ENCODE measurements at regions not wholly inside any gene's neighbourhood (a gene's known extent, or its start where the extent isn't known, plus 50 kb on each side); places are given as distances from the start of the nearest gene placed in this dataset.
"Not testable (repeated sequence)": the region's sequence is repeated elsewhere in the genome, so short reads cannot be mapped to it uniquely, and the experiment has no call there.

DNA sequence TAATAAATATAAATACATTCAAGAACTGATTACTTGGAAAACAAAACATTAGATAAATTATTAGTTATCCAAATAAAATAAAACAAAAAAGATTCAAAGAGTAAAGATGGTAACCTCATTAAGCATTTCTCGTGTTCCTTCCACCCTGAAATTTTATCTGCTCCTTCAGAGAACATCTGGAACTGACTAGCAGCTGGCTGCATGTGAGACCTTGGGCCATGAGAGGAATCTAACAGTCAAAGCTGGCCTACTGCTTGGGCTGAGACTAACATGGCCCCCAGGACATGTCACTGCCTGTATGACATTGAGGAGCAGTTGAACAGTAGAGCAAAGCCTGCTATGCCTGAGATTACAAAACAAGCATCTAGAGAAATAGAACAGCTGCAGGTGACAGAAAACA lies 208.5 kb upstream of the ZSWIM2 start:
- no peak for DNase-seq (ENCODE audit: low spot score)

DNA sequence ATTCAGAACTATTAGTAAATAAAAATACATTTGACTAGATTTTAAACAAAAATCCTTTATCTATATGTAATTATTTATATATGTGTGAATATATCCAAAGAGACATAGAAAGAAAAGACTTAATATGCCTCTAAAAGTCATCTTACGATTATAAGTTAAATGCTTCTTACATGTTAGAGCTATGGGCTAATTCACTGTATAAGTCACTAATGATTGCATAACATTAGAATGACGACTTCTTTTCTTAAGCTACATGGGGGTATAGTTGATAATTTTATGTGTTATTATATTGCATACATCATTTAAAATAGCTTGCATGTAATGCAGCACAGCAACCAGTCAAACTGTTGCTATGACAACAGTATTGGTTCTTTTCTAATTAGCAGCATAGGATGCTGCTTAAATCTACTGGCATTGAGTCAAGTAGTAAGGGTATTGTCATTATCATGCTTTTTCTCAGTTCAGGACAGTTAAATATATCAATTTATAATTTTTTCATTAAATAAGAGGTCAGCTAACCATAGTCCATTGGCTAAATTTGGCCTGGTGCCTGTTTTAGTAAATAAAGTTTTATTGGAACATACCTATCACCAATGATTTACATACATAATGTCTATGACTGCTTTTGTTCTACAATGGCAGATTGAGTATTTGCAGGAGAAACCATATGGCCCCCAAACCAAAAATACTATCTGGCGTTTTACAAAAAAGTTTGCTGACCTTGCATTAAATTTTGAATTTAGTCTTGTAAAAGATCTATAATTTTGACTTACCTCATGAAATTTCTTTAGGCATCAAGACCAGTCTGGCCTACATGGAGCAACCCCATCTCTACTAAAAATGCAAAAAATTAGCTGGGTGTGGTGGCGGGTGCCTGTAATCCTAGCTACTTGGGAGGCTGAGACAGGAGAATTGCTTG lies 207.7 kb upstream of the ZSWIM2 start:
- DNase-seq (ENCODE audit: low spot score) = no peak

DNA sequence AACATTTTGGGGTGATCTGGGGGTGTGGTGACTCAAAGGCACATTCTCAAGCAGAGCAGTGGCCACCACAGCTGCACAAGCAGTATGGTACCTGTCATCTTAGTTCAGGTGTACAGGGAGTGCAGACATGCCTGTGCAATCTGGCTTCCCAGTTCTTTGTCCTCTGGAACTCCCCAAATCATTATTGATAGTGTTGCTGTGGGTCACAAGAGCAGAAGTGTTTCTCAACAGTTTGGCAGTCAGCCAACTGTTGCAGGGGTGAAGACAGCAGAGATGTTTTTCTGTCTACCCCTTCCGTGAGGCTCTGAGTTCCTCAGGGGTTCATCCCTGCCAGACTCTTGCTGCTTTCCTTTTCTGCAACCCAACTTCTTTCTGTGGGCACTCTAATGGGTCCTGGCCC lies 206.5 kb upstream of the ZSWIM2 start:
- no peak for DNase-seq (ENCODE audit: low spot score)

DNA sequence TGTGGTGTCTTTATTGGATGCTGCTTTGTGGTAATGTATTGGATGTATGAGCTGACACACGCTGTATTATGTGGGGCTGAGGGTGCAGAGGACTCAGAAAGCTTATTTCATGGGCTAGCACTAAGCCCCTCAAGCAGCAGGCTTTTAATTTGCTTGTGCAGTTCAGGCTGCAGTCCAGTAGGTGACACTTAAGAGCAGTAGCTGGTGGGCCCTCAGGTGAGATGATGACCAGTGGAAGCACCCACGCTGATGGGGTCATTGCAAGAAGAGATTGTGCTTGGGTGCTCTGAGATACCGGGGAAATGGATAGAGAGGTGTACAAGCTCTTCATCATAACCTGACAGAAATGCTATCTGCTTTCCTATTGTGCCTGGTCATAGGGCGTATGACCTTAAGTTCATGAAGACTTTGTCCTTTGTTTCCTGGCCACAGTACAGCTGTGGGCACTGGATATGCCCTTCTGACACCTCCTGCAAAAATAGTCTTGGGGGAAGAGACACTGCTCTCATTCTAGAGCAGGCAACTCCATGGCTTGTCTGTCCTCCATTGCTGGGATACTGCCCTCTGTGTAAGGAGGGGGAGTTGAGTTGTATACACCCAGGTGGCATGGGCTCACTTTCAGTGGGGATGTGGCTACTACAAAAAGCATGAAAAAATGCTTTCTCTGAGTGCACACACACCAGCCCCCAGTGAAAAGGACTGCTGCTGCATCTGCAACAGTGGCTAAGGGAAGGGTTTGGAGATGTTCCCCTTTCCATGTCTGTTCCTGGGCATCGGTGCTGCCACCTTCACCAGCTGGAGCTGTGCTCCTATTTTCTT lies 205.7 kb upstream of the ZSWIM2 start:
- DNase-seq (ENCODE audit: low spot score) = no peak

DNA sequence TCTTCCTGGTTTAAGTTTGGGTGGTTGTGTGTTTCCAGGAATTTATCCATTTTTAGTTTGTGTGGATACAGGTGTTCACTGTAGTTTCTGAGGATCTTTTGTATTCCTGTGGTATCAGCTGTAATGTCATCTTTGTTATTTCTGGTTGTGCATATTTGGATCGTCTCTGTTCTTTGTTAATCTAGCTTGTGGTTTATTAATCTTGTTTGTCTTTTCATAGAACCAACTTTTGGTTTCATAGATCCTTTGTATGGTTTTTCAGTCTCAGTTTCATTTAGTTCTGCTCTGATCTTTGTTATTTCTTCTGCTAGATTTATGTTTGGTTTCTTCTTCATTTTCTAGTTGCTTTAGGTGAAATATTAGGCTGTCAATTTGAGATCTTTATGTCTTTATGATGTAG lies 202.4 kb upstream of the ZSWIM2 start:
- DNase-seq (ENCODE audit: low spot score) = no peak

DNA sequence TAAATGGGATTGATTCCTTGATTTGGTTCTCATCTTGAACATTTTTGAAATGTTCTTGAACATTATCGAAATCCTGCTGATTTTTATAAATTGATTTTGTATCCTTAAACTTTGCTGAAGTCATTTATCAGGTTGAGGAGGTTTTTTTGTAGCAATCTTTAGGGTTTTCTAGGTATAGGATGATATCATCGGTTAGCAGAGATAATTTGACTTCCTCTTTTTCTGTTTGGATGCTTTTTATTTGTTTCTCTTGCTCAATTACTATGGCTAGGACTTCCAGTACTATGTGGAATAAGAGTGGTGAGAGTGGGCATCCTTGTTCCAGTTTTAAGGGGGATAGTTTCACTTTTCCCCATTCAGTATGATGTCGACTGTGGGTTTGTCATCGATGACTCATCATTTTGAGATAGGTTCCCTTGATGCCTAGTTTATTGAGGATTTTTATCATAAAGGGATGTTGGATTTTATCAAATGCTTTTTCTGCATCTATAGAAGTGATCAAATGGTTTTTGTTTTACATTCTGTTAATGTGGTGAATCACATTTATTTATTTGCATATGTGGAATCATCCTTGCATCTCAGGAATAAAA lies 201.5 kb upstream of the ZSWIM2 start:
- DNase-seq (ENCODE audit: low spot score) = no peak

DNA sequence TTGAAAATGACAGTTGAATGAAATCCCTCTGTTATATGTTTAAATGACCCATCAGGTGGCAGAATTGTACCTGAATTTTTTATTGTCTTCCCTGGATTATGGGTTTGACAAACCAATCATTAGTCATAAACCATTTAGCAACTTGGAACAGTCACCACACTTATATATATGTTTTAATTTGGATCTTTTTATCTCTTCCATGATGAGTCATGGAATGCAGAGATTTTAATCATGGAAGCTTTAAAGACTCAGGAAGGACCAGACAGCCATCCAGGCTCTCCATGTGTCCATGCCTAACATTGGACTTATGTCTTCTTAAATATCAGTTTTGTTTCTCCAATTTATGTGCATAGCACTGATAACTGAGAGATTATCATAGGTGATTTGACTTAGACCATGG lies 188.3 kb upstream of the ZSWIM2 start:
- DNase-seq (ENCODE audit: low spot score) = no peak

DNA sequence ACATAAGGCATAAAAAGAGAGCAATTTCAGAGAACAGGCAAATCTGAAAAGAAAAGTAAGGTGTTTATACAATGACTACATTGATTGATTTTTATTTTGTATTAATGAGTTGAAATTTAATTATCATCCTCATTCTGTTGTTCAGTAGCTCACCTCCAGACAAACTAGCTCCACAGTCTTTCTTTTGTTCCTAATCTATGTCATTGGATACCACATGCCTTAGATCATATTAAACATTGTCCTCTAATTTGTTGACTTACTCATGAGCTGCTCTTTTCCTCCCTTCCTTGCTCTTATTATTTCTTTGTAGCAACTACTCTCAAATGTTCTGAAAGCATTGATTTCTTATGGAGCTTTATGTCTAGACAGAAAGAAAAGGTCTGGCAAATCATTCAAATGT lies 185.5 kb upstream of the ZSWIM2 start:
- no peak for DNase-seq (ENCODE audit: low spot score)

DNA sequence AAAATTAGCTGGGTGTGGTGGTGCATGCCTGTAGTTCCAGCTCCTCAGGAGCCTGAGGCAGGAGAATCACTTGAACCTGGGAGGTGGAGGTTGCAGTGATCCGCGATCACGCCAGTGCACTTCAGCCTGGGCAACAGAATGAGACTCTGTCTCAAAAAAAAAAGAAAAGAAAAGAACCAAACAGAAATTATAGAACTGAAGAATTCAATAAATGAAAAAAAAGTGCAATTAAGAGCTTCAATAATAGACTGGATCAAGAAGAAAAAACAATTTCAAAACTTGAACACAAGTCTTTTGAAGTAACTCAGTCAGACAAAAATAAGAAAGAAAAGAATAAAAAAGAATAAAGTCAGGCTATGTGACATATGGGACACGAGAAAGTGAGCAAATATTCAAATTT lies 175.8 kb upstream of the ZSWIM2 start:
- no peak for DNase-seq (ENCODE audit: low spot score)

DNA sequence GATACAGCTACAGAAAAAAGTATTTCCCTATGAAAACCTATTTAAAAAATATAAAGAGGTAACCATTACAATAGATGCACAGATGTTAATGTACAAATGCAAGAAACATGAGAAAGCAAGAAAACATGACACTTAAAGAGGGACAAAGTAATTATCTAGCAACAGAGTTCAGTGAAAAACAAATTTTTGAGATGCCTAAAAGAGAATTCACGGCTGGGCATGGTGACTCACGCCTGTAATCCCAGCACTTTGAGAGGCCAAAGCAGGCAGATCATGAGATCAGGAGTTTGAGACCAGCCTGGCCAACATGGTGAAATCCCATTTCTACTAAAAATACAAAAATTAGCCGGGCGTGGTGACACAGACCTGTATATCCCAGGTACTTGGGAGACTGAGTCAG lies 175.0 kb upstream of the ZSWIM2 start:
- DNase-seq (ENCODE audit: low spot score) = not testable (repeated sequence)

DNA sequence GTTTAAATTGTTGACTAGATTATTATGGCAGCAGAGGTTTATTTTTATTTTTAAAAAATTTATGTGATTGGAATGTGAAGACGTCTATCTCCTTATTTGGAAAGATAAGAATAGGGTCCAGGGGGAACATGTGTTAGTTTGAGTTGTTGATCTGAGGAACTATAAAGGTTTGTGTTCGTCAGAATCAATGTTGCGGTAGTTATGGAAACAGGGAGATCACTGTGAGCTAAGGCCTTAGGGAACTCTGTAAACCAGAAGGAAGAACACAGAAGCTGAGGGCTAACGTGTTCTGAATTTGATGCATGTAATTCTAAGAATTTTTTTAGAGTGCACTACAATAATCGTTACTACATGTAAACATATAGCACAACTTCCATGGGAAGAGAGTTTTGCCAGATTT lies 168.5 kb upstream of the ZSWIM2 start:
- DNase-seq (ENCODE audit: low spot score) = no peak

DNA sequence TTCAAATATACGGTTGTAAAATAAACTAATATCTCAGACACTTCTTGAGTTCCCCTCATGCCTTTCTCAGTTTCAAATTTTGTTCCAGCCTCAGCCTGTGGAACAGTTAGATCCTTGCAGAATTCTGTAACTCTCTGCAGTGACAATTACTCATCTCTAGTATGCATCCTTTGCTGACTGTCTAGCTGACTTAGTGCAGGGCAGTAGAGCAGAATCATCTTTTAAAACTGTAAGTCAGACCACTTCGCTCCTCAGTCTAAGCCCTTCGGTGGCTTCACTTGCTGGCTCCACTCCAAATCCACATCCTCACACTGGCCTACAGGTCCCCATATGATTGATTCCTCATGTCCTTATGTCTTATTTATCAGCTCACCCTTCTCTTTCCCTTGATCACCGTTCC lies 164.1 kb upstream of the ZSWIM2 start:
- DNase-seq (ENCODE audit: low spot score) = no peak

DNA sequence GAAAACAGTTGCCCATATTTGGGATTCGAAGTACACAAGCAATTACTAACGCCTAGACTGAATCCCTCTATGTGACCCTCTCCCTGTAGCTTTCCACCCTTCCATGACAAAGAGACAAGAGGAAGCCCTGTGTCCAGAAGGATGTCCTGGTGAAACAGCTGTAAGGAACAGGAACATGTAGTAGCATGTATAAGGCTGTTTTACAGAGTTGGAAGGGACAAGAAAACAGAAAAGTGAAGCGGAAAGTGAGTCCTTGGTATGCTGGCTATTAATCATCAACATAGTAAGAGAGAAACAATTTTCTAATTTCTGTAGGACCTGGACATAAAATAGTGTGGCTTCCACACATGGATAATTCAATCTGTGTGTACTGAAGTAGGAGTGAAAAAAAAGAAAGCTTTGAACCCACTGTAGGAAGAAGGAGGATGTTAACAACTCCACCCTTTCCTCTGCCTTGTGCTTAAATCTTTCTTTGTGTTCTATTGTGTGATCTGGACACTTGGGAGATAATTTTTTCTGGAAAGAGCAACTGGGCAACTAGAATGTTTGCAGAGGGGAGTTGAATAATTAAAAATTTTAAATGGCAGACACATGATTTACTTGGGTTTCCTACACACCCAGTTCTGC lies 162.3 kb upstream of the ZSWIM2 start:
- DNase-seq (ENCODE audit: low spot score) = no peak

DNA sequence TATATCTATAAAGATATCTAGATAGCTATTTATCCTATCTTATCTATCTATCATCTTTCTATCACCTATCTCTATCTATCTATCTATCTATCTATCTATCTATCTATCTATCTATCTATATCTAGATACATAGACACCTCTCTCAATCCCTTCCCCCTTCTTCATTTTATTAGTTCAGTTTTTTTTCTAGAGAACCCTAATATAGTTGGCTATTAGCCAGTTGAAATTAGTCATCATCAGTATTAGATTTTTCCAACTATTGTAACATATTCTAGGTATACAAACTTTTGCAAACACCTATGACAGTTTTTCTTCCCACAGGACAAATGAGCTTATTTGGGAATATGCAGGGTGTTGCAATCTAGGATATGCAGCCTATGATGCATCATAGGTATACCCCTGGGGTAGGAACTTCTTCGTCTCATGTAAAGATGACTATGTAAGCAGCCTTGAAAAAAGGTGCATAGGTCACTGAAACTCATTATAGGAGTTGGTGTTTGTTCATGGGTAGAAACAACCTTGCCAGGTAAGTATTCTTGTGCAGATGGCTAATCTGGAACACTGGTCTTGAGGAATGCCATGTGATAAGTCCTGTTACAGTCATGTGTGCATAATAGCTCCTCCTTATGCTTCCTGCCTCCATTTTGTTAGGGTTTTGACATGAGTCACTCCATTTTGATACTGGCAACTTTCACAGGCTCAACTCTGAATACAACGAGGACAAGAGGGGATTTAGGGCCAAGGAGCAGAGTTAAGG lies 160.7 kb upstream of the ZSWIM2 start:
- no peak for DNase-seq (ENCODE audit: low spot score)

DNA sequence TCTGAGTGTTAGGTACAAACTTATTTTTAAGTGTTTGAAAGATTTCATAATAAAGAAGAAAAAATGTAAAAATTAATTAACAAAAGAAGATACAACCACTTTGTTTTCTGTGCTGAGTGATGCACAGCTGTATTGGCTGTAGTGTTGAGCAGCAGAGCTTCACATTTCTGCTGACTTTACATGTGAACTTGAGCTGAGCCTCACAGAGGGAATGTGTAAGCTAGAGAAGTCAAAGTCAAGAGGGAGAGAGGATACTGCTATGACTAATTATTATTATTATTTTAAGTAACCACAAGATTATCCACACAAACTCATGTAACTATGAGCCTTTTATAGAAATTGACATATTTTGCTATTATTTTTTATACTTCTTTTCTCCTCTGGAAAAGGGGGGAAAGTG lies 159.1 kb upstream of the ZSWIM2 start:
- no peak for DNase-seq (ENCODE audit: low spot score)

DNA sequence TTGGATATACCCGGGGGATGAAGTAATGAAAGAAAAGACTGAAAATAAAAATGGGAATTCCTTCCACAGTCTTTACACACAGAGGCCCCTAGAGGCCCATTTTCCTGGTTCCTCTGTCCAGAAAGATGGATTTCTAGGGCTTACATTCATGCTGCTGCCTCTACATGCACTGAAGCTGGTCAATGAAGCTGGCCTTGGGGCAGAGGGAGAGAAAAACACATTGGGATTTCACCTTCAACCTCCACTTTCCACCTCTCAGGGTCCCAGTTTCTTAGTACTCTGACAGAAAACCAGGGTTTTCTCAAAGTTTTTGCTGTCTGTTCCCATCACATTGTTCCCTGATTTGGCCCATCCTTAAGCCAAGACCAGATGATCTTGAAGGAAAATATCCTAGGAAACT lies 154.6 kb upstream of the ZSWIM2 start:
- DNase-seq (ENCODE audit: low spot score) = no peak

DNA sequence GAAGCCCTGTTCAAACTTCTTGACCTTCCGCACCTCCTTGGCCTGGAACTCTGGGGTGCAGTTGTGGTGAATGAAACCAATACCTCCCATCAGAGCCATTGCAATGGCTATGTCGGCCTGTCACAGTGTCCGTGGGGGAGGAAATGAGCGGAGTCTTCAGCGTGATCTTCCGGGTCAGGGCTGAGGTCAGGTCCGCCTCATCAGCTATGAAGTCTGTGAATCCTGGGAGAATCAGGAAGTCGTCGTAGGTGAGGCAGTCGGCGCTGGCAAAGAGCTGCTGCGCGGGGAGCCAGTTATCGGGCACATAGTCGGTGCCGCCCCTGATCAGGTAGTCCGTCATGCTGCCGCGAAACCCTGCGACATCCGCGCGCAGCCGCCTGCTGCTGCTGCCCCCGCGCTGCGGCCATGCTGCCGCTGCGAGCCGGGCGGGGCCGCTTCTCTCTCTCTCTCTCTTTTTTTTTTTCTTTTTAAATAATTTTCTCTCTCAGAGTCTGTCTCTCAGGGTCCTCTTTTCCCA lies 154.1 kb upstream of the ZSWIM2 start:
- DNase-seq (ENCODE audit: low spot score) = no peak

DNA sequence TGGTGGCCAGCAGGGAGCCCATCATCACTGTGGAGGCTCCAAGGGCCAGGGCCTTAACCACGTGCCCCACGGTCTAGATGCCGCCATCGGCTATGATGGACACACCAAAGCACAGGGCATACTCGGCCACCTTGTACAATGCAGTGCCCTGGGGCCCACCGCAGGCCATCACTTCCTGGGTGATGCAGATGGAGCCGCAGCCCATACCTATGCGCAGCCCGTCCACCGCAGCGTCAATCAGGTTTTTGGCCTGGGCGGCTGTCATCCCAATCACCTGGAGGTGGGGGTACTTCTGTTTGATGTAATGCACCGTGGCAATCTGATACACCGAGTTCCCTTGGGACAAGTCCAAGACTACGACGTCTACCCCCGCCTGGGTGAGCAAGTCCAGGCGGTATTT lies 153.3 kb upstream of the ZSWIM2 start:
- no peak for DNase-seq (ENCODE audit: low spot score)

DNA sequence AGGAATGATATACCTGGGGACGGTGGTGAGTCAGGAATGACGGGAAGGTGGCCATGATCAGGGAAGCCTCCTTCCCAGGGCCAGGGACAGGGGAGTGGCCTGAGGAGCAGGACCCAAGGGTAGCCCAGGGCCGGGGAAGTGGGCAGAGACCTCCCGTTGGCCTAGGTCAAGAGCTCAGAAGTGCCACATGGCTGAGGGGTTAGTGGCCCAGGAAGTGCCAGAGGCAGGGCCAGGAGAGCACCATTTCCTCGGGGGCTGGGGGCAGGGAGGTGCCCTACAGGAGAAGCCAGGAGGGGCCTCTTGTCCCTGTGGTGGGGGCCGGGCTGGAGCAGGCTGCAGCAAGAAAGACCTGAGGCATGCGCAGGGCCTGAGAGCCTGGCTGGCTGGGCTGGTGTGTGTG lies 152.3 kb upstream of the ZSWIM2 start:
- DNase-seq (ENCODE audit: low spot score) = no peak

DNA sequence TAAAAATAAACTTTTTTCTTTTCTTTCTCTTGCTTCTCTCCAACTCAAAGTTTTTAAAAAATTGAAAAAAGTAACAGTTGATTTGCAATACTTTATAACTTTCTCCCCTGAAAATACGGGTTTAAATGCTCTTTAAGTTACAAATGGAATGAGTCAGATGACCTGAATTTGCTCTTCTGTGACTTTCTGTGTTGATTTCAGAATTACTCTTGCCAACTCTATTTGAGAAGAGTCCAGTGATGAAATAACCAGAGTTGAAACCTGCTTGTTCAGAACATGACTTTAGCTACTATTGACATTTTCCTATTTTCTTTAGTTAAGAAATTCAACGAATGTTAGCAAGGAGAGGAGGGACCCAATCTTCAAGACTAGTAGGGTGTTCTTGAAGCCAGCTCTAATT lies 146.1 kb upstream of the ZSWIM2 start:
- DNase-seq (ENCODE audit: low spot score) = no peak

DNA sequence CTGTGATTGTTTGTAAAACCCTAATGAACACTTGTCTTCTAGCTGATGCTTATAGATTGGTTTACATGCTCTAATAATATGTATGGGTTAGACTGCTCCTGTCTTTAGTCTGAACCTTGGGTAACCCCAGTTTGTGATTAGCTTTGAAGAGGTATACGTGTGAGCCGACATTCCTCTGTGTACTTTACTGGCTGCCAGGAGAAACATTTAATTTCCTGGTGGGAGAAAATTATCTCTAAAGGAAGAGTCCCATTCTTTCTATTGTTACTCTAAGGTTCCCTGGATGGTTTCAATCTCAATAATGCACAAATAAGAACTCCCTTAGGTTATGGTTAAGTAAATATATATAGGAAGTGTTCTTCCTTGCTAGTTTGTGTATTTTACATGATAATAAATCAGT lies 143.6 kb upstream of the ZSWIM2 start:
- no peak for DNase-seq (ENCODE audit: low spot score)
